ENCODE measurements at regions not wholly inside any gene's neighbourhood (a gene's known extent, or its start where the extent isn't known, plus 50 kb on each side); places are given as distances from the start of the nearest gene placed in this dataset.

DNA sequence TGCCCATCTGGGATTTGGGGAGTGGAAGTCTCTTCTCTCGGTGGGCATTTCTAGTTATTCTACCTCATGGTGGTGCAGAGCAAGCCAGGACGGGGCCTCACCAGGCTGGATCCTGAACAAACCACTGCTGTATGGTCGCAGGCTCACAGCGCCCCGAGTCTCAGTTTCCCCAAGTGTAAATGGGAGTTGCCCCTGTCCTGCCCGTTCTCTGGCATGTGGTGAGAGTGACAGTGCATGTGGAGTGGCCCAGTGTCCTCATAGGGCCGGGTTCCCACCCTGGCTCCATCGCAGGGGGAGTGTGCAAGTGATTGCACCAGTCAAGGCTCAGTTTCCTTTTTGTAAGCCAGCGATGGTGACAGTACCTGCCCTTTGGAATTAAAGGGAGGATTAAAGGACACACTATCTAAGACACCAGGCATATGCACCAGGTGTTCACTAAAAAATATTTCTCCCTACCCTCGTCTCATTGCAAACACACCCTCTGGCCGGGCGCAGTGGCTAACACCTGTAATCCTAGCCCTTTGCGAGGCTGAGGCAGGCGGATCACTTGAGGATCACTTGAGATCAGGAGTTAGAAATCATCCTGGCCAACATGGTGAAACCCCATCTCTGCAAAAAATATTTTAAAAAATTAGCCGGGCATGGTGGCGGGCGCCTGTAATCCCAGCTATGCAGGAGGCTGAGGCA lies 173.3 kb upstream of the MYCN start:
- Histone ChIP-seq H3K4me1 (ENCODE audit: control insufficient read depth in 1 of 2, low read depth in 2 of 2) (no peaks in the 10 kb centered on the region), H3K4me3 (no peak overlapping the region), H3K9me3 (no peaks in the 10 kb centered on the region), H3K27ac (no peak overlapping the region), H3K36me3 (no peaks in the 10 kb centered on the region), H3K27me3 (replicated peaks; ENCODE audit: insufficient read depth) (no peaks in the 10 kb centered on the region)
- ATAC-seq (ENCODE audit: insufficient number of reproducible peaks, low FRiP score, low read depth) (no peak), DNase-seq (ENCODE audit: low spot score) (no peak)
- TF ChIP-seq, protein P1, sequence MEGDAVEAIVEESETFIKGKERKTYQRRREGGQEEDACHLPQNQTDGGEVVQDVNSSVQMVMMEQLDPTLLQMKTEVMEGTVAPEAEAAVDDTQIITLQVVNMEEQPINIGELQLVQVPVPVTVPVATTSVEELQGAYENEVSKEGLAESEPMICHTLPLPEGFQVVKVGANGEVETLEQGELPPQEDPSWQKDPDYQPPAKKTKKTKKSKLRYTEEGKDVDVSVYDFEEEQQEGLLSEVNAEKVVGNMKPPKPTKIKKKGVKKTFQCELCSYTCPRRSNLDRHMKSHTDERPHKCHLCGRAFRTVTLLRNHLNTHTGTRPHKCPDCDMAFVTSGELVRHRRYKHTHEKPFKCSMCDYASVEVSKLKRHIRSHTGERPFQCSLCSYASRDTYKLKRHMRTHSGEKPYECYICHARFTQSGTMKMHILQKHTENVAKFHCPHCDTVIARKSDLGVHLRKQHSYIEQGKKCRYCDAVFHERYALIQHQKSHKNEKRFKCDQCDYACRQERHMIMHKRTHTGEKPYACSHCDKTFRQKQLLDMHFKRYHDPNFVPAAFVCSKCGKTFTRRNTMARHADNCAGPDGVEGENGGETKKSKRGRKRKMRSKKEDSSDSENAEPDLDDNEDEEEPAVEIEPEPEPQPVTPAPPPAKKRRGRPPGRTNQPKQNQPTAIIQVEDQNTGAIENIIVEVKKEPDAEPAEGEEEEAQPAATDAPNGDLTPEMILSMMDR (IDR thresholded peaks at IDR 0.05): no peak

DNA sequence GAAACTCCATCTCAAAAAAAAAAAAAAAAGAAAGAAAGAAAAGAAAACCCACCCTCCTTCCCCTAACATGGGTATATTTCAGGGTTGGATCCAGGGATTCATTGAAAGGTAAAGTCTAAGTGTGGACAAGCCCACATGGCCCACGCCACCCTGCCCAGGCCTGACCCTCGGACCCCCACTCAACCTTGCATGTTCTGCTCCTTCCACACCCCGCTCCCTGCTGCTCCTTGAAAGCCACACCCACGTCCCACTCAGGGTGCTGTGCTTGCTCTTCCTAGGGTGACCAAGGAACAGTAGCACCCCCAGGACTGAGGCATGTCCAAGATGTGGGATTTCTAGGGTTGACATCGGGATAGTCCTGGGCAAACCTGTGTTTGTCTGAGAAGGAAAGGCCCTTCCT lies 172.7 kb upstream of the MYCN start:
- Histone ChIP-seq H3K27ac (no peak overlapping the region), H3K27me3 (replicated peaks; ENCODE audit: insufficient read depth) (no peaks in the 10 kb centered on the region), H3K9me3 (no peaks in the 10 kb centered on the region), H3K36me3 (no peaks in the 10 kb centered on the region), H3K4me3 (no peak overlapping the region), H3K4me1 (ENCODE audit: control insufficient read depth in 1 of 2, low read depth in 2 of 2) (no peaks in the 10 kb centered on the region)
- DNase-seq (ENCODE audit: low spot score) (no peak), ATAC-seq (ENCODE audit: insufficient number of reproducible peaks, low FRiP score, low read depth) (no peak)
- TF ChIP-seq, protein P1 (IDR thresholded peaks at IDR 0.05): no peak

DNA sequence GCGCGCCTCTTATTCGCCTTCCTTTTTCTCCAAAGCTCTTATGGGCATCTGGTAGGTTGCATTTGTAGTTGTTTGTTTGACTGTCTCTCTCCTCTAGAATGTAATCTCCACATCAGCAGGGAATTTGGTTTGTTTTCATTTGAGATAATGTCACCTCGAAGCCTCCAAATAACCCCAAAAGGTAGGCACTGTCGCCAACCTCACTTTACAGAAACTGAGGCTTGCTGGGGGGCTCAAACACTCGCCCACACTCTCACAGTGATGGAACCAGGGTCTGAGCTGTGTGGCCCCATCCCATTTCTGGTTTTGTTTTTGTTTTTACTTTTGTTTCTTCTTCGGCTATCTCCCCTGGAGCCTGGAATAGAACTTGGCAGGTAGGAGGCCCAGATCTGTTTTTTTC lies 172.2 kb upstream of the MYCN start:
- H3K4me1 ChIP-seq (ENCODE audit: control insufficient read depth in 1 of 2, low read depth in 2 of 2): no peaks in the 10 kb centered on the region
- no peak overlapping the region for H3K27ac ChIP-seq

DNA sequence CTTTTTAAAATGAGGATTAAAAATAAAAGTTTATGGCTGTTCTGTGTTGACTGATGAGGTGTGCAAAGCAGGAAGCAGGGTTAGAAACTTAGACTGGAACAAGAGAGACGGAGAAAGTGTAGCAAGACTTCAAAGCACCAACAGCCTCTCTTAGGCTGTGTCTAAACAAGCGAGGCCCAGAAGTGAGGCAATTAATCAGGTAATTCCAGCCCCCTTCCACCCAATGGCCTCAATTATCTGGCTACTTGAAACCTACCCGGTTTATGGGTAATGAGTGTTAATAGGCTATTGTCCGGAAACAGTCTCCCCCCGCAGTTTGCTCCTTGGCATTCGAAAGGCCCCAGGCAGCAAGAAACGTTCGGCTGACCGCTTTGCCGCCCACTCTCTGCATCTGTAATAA lies 171.7 kb upstream of the MYCN start:
- no peak for ATAC-seq (ENCODE audit: insufficient number of reproducible peaks, low FRiP score, low read depth)
- Histone ChIP-seq H3K36me3 (no peaks in the 10 kb centered on the region), H3K4me1 (ENCODE audit: control insufficient read depth in 1 of 2, low read depth in 2 of 2) (no peaks in the 10 kb centered on the region), H3K9me3 (no peaks in the 10 kb centered on the region), H3K4me3 (no peak overlapping the region), H3K27me3 (replicated peaks; ENCODE audit: insufficient read depth) (no peaks in the 10 kb centered on the region), H3K27ac (no peak overlapping the region)
- no peak for DNase-seq (ENCODE audit: low spot score)
- TF ChIP-seq, protein P1 (IDR thresholded peaks at IDR 0.05): no peak

More for the DNA sequence above, 172.2 kb upstream of the MYCN start:
- H3K9me3 ChIP-seq: no peaks in the 10 kb centered on the region
- no peaks in the 10 kb centered on the region for H3K27me3 ChIP-seq (replicated peaks; ENCODE audit: insufficient read depth)
- TF ChIP-seq, protein P1 (IDR thresholded peaks at IDR 0.05): no peak
- ATAC-seq (ENCODE audit: insufficient number of reproducible peaks, low FRiP score, low read depth): no peak
- no peak for DNase-seq (ENCODE audit: low spot score)
- no peak overlapping the region for H3K4me3 ChIP-seq
- H3K36me3 ChIP-seq: no peaks in the 10 kb centered on the region

DNA sequence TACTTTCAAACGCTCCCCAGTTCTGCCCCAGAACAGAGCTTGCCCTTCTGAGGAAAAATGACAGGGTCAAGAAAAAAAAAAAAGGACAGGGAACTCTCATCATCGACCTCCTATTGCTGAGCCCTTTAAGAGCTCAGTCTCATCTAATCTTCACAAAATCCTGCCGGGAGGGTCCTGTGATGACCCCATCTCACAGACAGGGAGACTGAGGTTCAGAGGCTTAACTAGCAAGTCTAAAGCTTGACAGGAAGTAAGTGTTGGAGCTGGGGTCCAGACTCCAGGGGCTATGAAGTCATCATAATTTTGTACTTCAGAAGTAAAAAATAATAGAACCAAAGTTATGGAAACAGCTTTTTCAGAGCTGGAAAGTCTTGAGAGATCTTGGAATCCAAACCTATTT lies 171.1 kb upstream of the MYCN start:
- DNase-seq (ENCODE audit: low spot score) (no peak), ATAC-seq (ENCODE audit: insufficient number of reproducible peaks, low FRiP score, low read depth) (no peak)
- no peak overlapping the region for H3K4me3 ChIP-seq
- no peak overlapping the region for H3K27ac ChIP-seq
- TF ChIP-seq, protein P1 (IDR thresholded peaks at IDR 0.05): no peak
- no peaks in the 10 kb centered on the region for H3K4me1 ChIP-seq (ENCODE audit: control insufficient read depth in 1 of 2, low read depth in 2 of 2)
- no peaks in the 10 kb centered on the region for H3K9me3 ChIP-seq
- no peaks in the 10 kb centered on the region for H3K36me3 ChIP-seq
- H3K27me3 ChIP-seq (replicated peaks; ENCODE audit: insufficient read depth): no peaks in the 10 kb centered on the region

Data from thoracic aorta (tissue), 2 donors.